NOMO-1 (cell line): ENCODE measurements at regions not wholly inside any gene's neighbourhood (a gene's known extent, or its start where the extent isn't known, plus 50 kb on each side); places are given as distances from the start of the nearest gene placed in this dataset.
"Not testable (repeated sequence)": the region's sequence is repeated elsewhere in the genome, so short reads cannot be mapped to it uniquely, and the experiment has no call there.

ENCODE experiments used
- DNase-seq, 2 experiments: peaks; one replicate each; lab custom pipeline; 2025; ENCODE audit not compliant: unreplicated experiment in 2 of 2; lab: John Stamatoyannopoulos, UW

DNA sequence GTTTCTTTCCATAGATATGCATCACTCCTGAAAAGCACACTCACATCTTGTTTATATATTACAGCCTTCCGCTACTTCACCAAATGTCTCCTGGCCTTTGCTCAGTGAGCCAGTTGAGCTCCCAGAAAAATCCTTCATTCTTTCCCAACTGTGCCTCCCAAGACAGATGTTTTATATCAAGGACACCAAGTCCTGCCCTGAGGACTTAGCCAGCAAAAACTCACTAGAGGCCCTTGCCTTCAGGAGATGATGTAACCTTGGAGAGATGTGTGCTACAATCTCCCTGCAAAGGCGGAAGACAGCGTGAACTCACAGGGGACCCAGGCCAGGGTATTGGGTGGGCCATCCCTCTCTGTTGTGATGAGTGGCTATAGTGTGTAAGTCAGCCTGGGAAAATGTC, 86.1 kb upstream of the CTAGE1 start:
- no peak for DNase-seq

DNA sequence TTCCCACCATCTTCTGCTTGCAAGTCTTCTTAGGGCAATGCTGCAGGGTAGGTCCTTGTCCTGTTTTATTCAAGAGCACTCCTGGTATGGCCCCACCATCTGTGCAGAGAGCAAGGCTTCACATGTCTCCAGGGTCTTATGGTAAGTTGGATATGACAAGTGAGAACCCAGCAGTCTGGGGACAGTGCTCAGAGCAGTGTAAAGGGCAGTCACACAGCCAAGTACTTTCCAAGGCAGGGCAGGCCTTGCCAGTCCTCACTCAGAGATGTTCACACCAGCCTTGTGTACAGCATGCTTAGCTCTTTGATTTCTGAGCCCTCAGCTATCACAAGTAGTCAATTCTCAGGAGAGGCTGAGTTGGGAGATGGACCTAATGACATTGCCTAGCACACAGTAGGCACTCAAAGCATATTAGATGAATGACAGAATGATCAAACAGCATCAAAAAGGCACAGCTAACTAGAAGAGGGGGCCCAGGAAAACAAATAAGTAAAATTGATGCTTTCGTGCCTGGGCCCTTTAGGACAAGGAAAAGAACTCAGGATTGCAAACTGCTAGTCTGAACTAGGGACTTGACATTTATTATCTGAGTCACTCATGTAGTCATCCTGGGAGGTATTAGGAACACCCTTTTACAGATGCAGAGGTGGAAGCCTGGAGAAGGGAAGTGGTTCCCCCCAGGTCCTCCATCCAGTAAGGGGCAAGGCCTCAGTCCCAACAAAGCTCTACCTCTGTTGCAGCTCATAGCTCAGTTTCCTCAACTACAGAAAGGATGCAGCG, 86.7 kb upstream of the CTAGE1 start:
- no peak for DNase-seq

DNA sequence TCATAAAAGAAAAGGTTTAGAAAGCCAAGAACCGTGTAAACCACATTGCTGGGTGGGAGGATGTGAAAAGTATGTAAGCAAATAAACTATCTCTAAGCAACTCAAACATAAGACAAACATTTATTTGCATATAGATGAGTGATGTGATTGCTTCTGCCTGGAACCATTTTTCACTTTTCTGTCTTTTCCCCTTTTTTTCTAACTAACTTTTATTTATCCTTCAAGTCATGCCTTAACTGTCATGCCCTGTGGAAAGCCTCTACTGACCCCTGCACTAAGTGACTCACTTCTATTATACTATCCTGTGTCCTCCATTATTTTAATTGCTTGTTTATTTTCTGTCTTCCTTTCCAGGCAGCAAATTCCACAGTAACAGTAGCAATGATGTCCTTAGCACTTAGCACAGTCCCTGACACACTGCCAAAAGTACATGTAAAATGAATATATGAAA, 87.5 kb upstream of the CTAGE1 start:
- DNase-seq, result no peak

DNA sequence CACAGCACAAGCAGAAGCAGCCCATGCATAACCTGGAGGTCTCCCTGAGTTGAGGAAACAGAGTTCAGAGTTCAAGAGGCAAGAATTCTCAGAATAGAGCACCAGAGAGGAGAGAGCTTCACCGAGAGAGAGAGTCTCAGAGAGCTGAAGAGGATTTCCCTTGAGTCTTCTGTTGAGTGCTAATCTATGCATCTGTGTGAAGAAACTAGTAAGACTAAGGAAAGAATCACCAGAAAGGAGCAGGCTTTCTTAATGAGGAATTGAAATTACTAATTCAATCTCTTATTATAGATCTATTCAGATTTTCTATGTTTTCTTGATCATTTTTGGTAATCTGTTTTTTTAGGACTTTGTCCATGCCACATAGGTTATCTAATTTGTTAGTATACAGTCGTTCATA, 89.3 kb upstream of the CTAGE1 start:
- DNase-seq, result no peak

DNA sequence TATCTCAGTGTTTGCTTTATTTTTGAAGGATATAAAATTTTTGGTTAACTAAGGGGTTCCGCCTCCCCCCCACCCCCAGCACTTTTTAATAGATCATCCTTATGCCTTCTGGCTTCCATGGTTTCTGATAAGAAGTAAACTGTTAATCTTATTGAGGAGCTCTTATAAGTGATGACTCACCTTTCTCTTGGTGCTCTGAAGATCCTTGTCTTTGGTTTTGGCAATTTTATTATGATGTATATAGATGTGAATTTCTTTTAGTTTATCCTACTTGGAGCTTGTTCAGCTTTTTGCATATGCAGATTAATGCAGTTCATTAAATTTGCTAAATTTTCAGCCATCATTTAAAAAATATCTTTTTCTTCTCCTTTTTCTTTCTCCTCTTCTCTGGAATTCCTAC, 91.7 kb upstream of the CTAGE1 start:
- DNase-seq, result no peak

DNA sequence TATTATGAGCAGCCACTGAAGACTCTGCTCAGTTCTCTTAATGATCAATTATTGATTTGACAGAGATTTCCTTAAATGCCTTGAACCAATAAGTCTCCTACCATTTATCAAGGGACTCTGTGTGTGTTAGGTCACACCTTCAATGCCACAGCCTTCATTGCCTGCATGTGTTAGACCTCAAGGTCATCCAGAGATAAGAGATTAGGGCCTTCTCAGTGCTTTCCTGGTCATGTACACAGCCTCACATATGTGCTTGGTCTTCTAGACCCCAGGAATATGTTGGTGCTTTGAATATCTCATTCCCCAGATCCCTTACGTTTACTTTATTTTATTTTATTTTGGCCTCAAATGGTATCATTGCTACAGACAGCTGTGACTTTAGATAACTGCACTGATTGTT, 93.0 kb upstream of the CTAGE1 start:
- no peak for DNase-seq

DNA sequence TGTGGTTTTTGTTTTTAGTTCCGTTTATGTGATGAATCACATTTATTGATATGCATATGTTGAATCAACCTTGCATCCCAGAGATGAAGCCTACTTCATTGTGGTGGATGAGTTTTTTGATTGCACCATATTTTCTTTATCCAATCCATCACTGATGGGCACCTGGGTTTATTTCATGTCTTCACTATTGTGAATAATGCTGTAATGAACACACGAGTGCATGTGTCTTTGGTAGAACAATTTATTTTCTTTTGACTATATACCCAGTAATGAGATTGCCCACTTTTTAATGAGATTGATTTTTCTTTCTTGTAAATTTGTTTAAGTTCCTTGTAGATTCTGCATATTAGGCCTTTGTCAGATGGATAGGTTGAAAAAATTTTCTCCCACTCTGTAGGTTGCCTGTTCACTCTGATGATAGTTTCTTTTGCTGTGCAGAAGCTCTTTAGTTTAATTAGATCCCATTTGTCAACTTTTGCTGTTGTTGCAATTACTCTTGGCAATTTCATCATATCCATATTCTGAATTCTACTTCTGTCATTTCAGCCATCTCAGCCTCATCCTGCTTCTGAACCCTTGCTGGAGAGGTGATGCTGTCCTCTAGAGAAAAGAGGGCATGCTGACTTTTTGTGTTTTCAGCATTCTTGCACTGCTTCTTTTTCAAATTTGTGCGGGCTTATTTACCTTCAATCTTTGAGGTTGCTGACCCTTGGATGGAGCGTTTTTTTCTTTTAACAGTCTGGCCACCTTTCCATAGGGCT, 96.2 kb upstream of the CTAGE1 start:
- DNase-seq, result peak in 1 of 2 experiments; percentile 0

DNA sequence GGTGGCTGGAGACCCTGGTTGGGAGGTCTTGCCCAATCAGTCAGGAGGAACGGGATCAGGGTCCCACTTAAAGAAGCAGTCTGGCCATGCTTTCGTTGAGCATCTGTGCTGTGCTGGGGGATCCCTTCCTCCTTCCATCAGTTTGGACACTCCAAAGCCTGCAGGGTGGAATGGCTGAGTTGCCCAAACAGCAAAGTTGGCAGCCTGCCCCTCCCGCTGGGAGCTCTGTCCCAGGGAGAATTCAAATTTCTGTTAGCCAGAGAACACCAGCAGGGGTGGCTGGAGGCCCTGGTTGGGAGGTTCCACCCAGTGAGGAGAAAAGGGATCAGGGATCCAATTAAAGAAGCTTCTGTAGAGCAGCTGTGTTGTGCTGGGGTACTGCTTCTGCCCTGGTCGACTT, 96.9 kb upstream of the CTAGE1 start:
- DNase-seq, result no peak

DNA sequence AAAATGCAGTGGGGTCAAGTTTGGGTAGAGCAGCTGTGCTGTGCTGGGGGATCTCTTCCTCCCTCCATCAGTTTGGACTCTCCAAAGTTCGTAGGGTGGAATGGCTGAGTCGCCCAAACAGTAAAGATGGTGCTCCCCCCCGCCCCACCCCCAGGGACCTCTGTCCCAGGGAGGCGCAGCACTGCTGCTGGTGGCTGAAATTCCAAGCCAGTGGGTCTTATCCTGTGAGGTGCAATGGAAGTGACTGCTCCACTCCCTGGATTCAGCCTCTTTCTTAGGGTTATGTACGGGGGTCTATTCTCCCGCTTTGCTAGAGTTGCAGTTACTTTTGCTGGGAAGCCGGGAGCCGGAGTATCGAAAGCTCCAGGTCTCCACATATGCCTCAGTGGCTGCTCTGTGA, 97.5 kb upstream of the CTAGE1 start:
- no peak for DNase-seq

DNA sequence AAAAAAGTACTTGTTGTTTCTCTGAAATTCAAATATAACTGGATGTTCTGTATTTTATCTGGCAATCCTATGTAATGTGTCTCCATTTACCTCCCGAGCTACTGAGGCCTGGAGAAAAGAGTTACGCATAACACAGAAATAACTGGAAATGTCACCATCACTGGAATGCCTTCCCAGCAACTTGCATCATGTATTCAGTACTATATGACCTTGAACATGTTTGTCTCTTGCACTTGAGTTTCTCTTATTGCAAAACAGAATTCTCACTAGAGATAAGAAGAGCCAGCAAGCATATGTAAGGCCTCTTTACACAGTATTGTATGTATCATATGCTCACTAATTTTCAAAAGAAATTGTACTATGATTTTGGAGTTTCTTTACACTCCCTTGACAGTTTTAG, 99.6 kb upstream of the CTAGE1 start:
- no peak for DNase-seq

DNA sequence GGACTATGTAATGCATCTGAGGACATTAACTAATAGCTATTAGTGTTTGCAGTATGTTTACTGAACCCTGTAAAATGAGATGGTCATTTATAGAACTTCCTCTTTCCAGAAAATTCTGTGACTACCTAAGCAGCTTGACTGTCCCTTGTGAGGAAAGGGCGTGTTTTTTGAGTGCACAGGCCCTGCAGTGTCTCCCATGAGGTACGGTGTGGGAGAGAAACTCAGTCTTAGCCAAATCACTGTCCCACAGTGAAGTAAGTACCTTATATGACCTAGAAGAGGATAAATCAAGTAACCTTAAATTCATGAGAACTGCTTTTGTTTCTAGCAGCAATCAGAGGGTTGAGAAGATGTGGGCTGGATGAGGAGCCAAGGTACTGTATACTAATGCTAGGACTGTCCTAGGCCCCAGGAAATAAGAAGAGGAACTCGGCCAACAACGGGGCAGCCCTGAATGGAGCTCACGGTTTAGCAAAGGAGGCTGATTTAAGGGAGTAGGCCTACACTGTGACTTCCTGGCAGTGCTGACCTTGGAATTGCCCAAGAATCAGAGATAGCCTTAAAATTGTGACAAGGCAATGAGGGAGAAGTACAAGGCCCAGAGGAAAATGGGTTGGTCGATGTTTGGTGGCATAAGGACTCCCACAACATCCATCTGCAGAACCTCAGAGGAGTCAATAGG, 103.5 kb upstream of the CTAGE1 start:
- DNase-seq, result peak in 1 of 2 experiments; percentile 28

DNA sequence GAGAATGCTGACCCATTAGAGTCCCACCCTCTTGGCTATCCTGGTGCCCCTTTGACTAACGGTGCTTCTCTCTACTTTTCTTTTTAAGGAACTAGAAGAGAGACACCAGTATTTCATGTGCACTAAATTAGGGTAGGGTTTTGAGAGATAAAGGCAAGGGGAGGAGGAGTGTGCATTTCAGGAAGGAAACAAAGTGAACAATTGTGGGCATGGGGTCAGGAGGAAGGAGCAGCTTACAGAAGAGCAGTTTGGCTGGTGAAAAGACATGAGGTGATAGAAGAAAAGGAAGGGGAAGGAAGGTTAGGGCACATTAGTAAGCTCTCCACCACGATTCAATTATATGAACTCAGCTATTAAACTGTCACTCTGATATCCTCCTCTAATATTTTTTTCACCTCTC, 105.8 kb upstream of the CTAGE1 start:
- DNase-seq, result peak; percentile 53 to 69

DNA sequence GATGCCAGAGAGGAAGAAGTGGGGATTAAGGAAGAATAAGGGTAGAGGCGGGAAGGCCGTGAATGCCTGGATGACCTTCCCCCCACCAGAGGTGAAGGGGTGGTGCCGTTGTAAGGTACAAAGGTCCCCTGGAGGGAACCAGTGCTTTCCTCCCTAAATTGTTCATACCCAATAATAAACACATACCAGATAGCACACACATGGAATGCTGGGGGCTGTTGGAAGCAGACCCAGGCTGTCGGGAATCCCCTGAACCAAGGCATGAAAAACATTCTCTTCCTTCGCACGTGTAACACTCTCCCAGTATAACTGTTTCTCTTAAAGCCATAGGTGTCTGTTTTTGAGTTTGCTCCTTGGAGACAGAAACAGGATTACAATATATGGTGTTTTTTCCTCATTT, 107.1 kb upstream of the CTAGE1 start:
- DNase-seq, result no peak

DNA sequence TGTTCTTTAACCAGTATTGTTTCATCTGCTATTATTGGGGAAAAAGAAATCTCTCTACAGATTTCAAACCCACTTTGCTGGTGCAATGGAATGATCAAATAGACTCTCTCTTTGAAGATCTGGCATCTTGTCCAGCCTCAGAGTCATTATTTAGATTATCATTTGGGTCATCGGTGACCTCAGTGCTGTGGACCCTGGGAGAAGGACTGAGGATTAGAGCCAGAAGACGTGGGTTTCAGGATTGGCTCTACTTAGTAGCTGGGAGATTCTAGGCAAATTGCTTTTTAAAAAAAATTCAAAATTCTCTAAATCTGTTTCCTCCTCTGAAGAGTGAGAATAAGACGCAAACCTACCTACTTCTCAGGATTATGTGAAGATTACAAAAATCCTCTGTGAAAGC, 107.6 kb upstream of the CTAGE1 start:
- no peak for DNase-seq

DNA sequence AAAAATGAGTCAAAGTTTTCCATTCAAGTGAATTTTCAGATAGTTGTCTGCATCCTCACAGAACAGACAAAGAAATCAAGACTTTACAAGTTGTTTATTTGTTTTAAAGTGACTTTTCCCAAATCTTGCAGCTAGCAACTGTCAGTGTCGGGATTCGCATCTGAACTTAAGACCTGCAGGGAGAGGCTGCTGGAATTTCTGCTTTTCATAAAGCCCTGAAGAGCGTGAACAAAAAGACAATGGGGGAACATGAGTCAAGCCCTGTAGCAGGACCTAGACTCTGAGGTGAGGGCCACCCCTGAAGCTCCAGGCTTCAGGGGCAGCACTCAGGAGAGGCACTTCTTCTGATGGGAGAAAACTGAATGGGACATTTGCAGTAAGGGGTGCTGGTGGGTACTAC, 108.2 kb upstream of the CTAGE1 start:
- DNase-seq, result no peak

DNA sequence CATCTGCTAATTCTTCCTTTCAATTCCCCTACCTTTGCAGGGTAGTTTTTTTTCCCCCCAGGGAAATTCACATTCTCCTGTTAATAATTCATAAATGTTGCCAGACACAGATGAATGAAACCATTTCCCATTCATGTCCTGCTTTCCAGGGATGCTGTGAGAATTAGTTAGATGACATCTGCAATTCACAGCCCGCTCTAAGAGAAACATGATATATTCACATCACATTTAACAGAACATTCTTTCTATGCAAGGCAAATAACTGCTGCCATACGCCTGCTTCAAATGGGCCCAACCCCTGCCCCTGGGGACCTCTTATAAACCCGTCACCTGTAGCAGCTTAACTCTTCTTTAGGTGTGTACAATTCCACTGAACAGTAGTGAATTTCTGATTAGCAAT, 110.6 kb upstream of the CTAGE1 start:
- no peak for DNase-seq

DNA sequence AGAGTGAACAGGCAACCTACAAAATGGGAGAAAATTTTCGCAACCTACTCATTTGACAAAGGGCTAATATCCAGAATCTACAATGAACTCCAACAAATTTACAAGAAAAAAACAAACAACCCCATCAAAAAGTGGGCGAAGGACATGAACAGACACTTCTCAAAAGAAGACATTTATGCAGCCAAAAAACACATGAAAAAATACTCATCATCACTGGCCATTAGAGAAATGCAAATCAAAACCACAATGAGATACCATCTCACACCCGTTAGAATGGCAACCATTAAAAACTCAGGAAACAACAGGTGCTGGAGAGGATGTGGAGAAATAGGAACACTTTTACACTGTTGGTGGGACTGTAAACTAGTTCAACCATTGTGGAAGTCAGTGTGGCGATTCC, 117.0 kb upstream of the CTAGE1 start:
- not testable (repeated sequence) for DNase-seq

DNA sequence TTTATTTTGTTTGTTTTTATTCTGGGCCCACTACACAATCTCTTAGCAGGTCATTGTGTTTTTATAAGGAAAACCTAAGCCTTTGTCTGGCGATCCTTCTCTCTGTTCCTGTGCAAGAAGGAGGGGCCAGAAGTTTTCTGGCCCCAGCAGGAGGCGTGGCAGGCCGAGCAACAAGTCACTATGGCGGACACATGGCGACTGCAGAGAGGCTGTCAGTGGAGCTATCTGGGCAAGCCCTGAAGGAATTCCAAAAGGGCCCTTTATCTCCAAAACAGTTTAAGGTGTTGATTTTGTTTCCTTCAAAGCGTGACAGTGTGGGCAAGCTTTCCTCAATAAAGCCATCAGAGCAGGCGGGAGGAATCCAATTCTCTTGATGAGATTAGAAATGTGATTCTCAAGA, 118.8 kb upstream of the CTAGE1 start:
- DNase-seq, result no peak

DNA sequence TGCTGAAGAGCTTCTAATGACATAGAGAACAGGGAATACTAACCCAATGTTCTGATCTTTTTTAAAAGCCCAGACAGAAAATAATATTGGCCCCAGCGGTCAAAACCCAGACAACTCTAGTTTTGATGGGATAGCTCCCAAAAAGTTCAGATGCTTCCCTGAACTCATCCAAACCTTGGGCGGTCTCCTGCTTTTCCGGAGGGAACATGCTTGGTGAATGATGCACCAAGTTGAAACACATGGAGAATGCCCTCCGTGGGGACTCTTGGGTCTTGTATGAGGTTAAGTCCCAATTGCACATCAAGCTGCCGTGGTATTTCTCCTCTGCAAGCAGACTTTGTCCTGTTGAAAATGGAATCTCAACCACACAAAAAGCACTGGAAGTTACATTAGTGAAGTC, 120.7 kb upstream of the CTAGE1 start:
- DNase-seq, result no peak

DNA sequence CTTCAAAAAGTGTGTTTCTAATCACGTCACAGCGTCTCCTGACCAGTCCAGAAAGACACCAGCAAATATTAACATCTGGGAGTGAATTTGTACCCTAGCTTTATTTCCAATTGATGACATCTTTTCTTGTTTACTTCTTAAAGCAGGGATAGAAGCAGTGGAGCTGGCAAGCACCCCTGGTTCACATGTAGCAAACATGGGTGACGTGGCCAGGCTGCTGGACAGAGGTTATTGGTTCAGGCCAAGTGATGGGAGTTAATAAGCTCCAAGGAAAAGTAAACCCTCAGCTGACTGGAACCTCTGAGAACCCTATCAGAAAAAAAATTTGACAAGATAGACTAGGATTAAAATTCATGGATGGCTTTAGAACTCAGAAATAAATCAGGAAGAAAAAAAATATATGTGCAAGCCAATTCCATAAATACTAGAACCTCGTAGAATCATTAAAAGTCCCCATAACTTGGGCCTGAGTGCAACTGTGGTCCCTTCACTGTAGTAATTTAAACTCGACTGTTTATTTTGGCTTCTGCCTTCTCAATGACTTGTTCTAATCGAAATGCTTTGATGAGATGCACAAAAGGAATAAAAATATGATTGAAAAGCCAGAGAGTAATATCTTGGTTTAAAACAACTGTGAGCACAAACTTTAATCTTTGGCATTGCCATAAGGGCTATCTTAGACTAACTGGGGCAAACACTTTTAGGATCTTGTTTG, 121.5 kb upstream of the CTAGE1 start:
- DNase-seq, result no peak

DNA sequence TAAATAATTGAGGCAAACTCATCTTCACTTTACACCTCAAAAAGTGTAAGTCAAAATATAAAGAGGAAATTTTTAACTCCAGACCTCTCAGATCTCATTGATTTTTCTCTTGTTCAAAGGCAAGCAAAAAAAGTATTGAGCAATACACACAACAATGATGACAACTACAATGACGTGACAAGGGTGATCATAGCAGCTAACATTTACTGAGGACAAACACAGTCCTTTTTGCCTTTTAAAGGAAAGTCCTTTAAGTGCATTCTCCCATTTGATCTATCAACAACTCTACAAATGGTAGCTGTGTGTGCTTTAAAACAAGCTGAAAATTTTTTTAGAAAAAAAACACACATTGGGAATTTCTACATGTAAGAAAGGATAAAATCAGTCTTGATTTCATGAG, 123.5 kb upstream of the CTAGE1 start:
- no peak for DNase-seq
